ENCODE measurements at regions not wholly inside any gene's neighbourhood (a gene's known extent, or its start where the extent isn't known, plus 50 kb on each side); places are given as distances from the start of the nearest gene placed in this dataset.
"Not testable (repeated sequence)": the region's sequence is repeated elsewhere in the genome, so short reads cannot be mapped to it uniquely, and the experiment has no call there.

DNA sequence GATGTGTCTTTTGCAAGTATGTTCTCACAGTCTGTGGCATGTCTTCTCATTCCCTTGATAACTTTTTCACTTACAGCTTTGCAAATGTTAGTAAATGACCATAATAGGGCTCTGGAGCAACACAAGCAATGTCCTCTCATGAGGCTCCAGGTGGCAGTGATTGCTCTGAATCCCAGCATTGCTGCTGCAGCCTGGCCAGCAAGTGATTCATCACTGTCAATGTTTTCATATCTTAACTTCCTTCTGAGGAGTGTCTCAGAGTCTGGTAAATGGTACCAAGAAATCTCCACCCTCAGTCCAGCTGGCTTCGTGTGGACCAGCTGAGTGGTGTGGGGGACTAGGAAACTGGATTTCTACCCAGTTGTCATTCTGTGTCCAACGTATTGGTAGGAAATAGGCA, 139.6 kb downstream of the MYLK4 start:
- no peak for DNase-seq

DNA sequence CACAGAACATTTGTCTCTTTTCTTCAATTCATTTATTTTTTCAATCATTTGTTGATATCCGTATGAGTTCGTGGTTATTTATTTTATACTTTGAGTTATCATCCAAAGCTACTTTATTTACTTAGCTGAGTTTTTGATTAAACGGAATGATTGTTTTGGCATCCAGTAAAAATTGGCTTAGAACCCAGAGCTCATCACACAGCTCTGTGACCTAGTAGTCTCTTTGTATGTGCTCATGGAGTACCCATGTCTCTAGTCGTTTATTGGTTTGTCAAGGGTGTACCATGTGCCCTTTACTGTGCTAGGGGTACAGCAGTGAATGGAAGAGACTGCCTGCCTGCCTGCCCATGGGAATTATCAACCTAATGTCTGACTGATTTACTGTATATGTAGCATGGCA, 142.2 kb downstream of the MYLK4 start:
- DNase-seq: no peak

DNA sequence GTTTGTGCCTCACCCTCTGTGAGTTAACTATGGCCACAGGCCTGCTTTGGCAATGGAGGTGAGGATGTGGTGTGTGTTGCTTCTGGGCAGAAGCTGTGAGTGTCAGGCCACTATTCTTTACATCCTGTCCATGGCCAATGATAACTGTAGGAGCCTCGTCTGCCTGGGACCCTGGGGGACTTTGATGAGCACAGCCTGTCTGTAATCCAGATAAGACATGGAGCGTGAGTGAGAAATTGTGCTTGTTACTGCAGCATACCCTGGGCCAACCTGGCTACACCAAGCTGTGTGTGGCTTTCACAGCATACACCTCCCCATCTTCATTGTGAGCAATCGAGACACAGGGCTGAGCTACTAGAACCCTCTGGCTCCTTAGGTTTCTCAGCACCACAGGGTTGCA, 150.4 kb downstream of the MYLK4 start:
- DNase-seq: no peak

DNA sequence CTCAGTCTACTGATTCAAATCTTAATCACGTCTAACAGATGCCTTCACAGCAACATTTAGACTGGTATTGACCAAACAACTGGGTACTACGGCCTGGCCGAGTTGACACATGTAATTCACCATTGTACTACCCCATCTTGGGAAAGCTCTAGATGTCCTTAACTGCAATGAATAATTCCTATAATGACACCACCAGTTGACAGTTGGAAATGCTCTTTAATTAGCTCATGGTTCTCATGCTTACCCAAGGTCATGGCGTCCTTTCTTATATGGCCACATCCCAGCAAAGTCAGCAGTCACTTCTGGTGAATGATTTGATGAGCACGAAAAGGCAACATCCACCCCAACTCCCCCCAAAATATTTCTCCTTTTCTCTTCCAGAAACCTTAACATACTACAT, 150.9 kb downstream of the MYLK4 start:
- DNase-seq: no peak

DNA sequence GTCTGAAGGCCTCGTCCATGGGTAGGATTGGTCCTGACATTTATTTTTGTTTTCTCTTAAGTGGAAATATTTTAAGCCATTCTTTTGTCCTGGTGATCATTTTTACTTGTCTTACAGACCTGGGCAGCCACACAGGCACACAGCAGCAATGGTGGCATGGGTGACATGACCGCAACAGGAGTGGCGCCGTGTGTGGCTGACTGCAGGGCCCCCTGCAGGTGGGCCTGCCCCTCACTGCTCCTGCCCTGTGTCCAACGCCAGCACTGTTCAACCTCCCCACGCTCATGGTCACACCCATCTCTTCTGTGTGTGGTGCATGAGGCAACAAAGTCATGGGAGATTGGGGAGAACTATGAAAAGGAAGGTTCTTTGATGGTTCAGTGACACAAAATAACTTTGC, 151.9 kb downstream of the MYLK4 start:
- DNase-seq: no peak

DNA sequence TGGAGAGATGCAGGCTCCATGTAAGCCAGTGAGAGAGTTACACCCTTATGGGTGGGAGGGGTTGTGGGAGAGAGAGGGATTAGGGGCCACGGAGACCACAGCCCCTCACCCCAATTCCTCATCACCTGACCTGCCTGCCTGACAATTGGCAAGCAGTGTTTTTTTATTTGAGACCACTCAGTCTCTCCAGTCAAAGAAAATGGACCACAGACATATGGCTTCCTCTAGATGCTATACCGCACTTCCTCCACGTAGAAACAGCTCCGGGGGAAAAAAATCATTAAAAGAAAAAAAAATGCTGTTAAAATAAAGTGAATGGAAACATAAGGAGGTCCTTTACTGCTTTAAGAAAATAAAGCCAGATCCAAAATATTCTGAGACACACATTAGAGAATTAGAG, 152.7 kb downstream of the MYLK4 start:
- DNase-seq: no peak

DNA sequence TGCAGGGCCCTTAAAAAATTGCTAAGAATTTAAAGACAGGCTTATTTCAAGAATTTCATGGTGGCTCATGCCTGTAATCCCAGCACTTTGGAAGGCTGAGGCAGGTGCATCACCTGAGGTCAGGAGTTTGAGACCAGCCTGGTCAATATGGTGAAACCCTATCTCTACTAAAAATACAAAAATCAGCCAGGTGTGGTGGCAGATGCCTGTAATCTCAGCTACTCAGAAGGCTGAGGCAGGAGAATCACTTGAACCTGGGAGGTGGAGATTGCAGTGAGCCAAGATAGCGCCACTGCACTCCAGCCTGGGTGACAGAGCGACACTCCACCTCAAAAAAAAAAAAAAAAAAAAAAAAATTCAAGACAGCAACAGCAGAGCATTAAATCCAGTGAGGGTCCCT, 153.3 kb downstream of the MYLK4 start:
- DNase-seq: not testable (repeated sequence)

DNA sequence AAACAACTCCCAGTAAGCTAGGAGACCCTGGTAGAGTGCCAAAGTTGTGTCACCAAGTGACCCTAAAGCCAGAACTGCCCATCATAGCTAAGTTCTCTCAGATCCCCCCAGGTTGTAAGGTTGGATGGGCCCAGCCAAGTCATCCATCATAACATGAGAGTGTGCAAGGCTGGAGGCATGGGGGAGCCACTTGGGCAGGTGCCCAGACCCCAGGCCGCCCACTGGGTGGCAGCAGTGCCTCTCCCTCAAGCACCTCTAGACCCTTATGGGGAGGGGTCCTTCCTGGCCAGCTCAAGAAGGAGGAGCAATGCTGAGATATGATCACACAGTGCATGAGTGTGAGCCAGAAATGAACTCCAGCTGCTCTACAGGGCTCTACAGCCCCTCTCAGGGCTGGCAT, 154.5 kb downstream of the MYLK4 start:
- no peak for DNase-seq

DNA sequence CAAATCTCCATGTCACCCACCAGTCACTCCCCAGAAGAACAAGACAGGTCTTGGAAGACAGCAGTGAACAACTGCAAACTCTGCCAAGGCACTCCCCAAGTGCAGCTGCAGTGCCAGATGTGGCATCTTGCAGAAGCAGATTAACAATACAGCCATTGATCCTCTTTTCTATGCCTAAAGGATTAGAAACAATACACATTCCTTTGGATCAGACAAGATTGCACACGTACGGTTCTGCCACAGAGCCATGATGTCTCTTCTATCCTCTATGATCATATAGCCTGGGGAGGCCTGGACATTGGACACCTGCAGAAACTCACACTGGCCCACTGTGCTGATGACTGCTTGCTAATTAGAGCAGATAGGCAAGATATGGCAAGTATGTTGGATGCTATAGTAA, 155.9 kb downstream of the MYLK4 start:
- DNase-seq: no peak

DNA sequence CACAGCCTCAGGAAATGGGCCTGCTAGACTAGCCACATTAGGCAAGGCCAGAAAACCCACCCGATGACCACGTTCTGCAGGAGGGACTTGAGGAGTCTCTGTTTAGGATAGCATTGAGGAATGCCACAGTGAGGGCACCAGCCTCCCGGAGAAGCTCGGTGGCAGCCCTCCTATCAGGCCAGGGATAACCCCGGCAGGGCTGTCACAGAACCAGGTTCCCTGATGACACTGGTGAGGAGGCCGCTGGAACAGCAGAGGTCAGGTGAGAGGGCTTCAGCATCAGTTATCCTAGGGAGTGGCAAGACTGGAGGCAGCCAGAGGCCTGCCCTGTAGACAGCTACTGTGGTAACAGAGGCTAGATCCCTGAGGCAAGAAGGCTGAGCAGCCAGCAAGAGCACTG, 157.6 kb downstream of the MYLK4 start:
- DNase-seq: no peak

DNA sequence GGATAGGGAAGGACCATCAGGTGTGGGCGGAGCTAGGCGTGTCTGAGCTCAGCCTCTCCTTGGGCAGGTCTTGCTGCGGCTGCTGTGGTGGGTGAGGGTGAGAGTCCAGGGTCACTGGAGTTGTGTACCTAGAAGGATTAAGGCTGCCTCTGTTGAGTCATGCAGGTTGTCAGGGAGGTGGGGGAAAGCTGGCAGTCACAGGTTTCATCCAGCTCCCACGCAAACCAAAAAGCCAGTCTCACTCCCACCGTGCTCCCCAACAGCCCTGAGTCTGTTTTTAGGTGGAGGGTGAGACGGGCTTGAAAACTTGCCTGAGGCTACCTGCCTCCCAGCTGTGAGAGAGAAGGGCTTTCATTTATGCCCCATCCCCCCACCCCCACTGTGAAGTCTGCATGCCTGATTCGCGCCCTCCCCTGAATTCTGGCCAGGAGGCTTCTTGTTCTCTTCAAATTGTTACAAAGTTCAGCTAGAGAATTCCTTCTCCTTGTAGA, 161.5 kb downstream of the MYLK4 start:
- no peak for DNase-seq

DNA sequence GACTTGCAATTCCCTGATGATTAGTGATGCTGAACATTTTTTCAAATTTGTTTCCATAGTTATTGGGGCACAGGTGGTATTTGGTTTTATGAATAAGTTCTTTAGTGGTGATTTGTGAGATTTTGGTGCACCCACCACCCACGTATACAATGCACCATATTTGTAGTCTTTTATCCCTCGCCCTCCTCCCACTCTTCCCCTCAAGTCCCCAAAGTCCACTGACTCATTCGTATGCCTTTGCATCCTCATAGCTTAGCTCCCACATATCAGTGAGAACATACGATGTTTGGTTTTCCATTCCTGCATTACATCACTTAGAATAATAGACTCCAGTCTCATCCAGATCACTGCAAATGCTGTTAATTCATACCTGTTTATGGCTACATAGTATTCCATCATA, 167.3 kb downstream of the MYLK4 start:
- no peak for DNase-seq

DNA sequence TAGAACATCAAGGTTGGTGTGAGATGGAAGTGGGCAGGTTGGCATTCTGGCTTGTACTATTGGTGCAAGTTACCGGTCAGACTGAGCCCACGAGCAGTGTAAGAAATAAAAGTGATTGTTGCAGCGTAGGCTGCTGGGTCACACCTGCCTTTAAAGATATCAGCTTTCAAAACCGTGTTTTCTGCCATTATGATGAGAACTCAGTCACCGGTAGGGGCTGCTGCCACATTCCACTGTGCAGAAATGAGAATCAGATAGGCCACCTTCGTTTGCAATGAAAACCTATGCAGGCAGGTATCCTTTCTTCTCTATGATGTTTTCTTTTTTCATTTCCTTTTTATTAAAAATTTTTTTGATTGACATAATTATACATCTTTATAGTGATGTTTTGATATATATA, 168.5 kb downstream of the MYLK4 start:
- DNase-seq: no peak

DNA sequence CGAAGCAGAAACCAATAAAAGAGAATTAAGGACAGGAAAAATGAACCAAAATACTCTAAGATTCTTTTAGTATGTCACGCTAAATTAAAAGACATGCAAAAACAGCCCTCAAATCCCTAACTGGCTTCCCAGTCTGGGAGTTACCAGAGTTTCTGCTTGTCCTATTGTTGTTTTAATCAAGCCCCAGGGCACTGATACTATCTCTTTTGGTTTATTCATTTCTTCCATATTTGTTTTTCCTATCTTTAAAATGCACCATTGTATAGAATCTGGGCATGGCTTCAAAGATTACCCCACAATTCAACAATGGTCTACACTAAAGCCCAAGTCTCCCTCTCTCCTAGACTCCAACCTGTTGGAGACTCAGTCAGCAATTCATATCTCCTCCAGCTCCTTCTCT, 169.1 kb downstream of the MYLK4 start:
- no peak for DNase-seq

DNA sequence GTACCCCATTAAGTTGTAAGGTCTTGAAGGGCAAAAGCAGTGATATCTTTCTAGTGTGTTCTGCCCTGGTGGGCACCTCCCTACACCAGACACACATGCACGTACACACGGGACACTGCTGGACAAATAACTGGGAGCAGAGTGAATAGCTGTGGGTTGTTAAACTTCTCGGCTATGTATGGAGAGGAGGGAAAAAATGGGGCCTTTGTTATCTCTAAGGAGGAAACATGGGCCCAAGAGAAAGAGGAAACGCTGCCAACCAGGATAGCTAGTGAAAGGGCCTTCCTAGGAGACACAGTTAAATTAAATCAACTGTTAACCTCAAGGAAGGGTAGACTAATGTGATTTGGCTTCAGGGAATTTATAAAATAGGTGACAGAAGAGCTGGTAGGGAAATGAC, 169.7 kb downstream of the MYLK4 start:
- DNase-seq: no peak

DNA sequence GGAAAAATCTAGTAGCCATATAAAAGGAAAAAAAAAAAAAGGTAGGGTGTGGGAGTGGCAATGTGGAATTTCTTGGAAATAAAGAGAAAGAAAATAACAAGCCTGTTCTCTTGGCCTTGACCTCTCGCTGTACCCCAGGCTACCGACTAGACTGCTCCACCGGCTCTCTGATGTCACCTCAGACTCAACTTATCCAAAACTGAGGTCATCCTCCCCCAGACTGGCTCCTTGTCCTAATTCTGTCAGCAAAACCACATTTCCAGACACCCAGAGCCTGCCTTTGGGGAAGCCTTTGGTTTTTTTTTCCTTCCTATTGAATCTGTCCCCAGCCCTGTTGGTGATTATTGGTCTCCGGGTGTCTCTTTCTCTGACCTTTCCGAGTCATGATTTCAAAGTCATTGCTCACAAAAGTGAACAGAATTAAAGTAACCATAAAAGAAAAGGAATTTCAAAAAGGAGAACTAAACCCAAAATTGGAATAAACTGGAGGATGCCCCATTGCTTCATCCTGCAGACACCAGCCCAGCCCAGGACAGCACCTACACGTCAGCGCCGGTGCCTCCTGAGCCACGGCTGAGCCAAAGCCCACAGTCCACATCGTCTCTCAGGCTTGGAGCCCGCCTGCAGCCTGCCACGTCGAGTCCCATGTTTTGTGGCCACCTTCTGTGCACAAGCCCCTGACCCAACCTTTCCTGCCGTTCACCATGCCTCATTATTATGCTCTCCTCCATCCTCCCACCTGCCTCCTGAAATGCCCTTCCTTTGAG, 170.7 kb downstream of the MYLK4 start:
- no peak for DNase-seq

DNA sequence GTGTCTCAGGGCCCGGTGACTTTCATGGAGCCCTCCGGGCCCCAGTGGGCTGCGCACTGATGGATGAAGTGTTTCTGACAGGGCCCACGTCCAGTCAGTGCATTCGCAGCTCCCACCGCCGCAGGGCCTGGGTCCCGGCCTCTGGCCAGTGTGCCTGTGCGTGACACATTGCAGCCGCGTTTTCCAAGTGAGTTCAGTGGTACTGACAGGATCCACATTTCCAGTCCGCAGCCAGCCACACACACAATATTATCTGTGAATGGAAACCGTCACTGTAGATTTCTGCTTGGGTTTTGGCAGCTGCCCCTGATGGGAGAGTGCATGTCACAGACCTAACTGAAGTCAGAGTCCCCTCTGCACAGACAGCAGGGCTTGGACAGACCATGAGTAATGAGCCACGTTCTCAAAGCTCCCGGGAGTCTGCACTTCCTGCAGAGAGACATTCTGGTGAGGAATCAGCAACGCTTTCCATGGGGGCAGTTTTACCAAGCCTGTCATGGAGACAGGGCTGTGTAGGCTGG, 171.4 kb downstream of the MYLK4 start:
- DNase-seq: no peak

DNA sequence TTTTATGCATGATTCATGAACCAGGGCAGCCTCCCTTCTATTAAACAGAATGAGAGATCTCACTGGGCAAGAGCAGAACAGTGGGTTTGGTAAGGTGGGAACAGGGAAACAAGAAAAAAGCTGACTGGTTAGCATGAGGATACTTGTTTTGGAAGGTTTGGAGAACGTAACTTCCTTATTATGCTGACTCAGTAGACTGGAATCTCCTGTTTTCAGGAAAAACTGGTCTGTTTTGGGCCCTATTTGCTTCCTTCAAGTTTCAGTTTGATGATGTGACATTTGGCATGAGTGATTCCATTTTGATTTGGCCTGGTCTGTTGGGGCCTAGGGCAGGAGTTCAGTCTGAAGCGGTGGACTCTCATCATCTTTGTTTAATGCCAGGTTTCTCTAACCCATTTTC, 172.0 kb downstream of the MYLK4 start:
- DNase-seq: no peak

DNA sequence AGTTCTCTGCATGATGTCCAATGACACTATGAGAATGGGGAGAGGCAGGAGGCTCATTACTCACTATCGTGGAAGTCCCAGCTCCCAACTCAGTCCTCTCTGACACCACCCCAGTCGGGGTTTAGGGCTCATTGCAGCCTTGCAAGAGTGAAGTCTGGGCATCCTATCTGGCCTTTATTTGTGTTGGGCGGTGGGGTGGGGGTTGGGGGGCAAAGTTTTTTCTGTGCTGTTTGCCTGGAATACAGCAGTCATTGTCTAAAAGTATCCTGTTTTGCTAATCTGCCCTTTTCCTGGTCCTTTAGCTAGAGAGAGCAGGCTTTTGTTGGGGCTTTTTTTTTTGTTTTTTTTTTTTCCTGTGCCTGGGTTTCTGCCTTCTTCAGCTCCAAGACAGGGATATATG, 174.2 kb downstream of the MYLK4 start:
- DNase-seq: no peak

DNA sequence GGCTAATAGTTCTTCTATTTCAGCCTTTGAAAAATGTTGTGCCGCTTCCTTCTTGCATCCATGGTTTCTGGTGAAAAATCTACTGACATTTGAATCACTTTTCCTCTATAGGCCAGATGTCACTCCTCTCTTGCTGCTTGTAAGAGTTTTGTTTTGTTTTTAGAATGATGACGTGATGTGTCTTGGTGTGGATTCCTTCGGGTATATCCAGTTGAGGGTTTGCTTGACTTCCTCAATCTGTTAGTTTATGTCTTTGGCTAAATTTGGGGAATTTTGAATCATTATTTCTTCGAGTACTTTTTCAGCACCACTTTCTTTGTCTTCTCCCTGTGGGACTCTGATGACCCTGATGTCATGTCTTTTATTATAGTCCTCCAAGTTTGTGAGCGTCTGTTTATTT, 175.5 kb downstream of the MYLK4 start:
- no peak for DNase-seq

DNA sequence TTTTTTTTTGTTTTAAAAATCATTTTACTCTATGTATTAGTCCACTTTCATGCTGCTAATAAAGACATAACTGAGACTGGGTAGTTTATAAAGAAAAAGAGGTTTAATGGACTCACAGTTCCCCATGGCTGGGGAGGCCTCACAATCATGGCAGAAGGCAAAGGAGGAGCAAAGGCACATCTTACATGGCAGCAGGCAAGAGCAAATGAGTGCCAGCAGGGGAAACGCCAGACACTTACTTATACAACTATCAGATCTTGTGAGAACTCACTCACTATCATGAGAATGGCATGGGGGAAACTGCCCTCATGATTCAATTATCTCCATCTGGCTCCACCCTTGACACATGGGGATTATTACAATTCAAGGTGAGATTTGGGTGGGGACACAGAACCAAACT, 181.3 kb downstream of the MYLK4 start:
- not testable (repeated sequence) for DNase-seq

DNA sequence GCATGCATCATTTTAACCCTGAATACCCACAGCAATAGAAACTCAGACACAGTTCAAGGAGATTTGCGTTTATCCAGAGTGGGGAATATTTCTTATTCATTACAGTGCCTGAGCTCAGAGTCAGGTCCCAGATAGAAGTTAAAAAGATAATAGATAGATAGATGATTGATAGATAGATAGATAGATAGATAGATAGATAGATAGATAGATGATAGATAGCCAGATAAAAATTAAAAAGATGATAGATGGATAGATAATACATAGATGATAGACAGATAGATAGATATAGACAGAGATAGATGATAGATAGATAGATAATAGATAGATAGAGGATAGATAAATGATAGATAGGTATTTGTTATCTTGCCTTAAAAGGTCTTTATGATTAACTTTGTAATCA, 184.7 kb downstream of the MYLK4 start:
- DNase-seq: no peak

DNA sequence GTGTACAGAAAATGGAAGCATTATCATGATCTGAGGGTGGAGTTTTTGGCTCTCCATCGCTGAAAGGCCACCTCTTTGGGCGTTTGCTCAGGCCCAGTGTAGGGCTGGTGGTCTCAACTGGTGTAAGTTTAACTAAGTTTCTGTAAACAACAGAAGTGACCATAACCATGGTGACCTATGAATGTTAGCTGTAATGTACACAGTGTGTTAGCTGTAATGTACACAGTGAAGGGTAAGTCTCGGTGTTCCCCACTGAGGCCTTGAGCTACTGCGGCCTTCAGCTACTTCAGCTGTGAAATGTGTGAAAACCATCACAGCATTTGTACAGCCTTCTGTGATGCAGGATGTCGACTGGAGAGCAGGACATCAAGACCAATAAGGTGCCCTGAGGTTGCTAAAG, 185.2 kb downstream of the MYLK4 start:
- DNase-seq: no peak

DNA sequence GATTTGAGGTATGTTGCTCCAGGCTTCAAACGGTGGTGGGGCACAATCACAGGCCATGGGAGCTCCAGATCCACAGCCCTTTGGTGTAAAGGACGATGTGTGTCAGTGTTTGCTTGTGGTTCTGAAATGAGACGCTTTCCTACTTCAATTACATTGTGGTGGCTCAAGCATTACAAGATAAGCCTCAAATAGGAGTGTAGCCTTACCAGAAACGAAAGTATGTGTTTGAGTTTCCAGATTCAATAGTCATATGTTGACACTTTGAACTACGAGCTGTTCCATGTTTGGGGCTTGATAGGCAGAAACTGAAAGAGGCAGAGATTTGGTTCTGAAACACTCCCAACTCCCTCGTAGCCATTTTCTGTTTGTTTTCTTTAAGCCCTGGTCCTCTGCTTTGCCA, 187.1 kb downstream of the MYLK4 start:
- DNase-seq: no peak

Measured in activated CD4-positive, alpha-beta T cell treated with anti-CD3 and anti-CD28 coated beads for 1 hour (primary cell).